Astrocyte (in vitro differentiated cells and primary cell): ENCODE measurements at regions not wholly inside any gene's neighbourhood (a gene's known extent, or its start where the extent isn't known, plus 50 kb on each side); places are given as distances from the start of the nearest gene placed in this dataset.

Source experiments
- CTCF ChIP-seq: IDR thresholded peaks from 2 replicates; pipeline ENCODE4 v1.5.1; 2011; ENCODE audit warnings: low read depth, mild to moderate bottlenecking, inconsistent platforms, low read length, moderate library complexity; ENCODE audit not compliant: insufficient read depth
- EZH2 ChIP-seq: IDR thresholded peaks from 2 replicates; pipeline ENCODE4 v1.6.1; 2012; ENCODE audit warnings: mild to moderate bottlenecking, low read length, inconsistent platforms; ENCODE audit not compliant: insufficient read depth

GRCh38 chr4:42284030-42284429, 113.3 kb upstream of the SHISA3 start:
- TF ChIP-seq CTCF, result no peak
- no peak for TF ChIP-seq EZH2
